HFF-Myc (cell line): ENCODE measurements at regions not wholly inside any gene's neighbourhood (a gene's known extent, or its start where the extent isn't known, plus 50 kb on each side); places are given as distances from the start of the nearest gene placed in this dataset.

Source experiments
- DNase-seq: peaks from one replicate; pipeline ENCODE4 v3.0.0-alpha.2; 2011; ENCODE audit warnings: low read depth; ENCODE audit errors: extremely low read depth
- H3K4me3 ChIP-seq: replicated peaks from 2 replicates; pipeline ENCODE4 v1.5.1; 2011; ENCODE audit warnings: low read depth, mild to moderate bottlenecking, control low read depth, low read length
- TF ChIP-seq, protein P1 (sequence below): IDR thresholded peaks from 2 replicates; pipeline ENCODE4 v1.5.1; 2012; ENCODE audit warnings: mild to moderate bottlenecking, low read depth, low read length, control low read depth; ENCODE audit errors: missing control alignments

DNA sequence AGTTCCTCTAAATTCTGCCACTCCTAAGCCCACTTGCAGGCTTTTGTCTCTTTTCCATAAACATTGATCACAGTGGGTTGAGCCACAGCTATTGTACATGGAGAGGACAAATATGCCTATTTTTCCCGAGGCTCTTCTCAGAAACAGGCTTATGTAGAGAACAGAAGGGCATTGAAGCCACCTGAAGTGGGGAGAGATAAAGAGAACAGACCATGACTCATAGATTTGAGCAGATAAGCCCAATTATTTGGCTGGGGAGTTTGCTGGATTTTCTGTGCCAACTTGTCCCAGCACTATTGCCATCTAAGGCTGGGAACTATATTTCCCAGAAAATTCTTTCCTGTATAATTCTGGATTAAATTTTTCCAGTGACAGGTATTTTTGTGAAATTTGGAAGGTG, 446.1 kb upstream of the RPS6KA3 start:
- no peak overlapping the region for H3K4me3 ChIP-seq
- no peak for DNase-seq
- TF ChIP-seq, protein P1, sequence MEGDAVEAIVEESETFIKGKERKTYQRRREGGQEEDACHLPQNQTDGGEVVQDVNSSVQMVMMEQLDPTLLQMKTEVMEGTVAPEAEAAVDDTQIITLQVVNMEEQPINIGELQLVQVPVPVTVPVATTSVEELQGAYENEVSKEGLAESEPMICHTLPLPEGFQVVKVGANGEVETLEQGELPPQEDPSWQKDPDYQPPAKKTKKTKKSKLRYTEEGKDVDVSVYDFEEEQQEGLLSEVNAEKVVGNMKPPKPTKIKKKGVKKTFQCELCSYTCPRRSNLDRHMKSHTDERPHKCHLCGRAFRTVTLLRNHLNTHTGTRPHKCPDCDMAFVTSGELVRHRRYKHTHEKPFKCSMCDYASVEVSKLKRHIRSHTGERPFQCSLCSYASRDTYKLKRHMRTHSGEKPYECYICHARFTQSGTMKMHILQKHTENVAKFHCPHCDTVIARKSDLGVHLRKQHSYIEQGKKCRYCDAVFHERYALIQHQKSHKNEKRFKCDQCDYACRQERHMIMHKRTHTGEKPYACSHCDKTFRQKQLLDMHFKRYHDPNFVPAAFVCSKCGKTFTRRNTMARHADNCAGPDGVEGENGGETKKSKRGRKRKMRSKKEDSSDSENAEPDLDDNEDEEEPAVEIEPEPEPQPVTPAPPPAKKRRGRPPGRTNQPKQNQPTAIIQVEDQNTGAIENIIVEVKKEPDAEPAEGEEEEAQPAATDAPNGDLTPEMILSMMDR = no peak

- TF ChIP-seq, protein P1 = no peak
- H3K4me3 ChIP-seq = no peak overlapping the region
Measured at GRCh38 chrX:20711366-20711765, 444.7 kb upstream of the RPS6KA3 start.

DNA sequence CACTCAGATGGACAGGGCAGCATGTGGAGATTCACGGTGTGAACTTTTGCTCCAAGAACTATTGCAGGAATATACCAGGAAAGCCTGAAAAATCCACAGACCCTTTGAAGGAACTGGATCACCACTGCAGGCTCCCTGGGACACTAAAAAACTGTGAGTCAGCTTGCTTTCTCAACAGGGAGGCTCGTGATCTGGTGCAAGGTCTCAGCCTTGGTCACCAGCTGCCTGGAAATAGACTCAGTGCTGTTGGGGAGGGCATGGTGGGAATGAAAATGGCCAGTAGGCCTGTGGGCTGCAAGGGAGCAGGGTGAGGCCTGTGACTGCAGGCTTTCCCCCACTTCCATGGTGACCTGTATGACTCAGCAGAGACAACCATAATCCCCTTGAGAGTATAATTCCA, 426.4 kb upstream of the RPS6KA3 start:
- TF ChIP-seq, protein P1 = no peak
- DNase-seq = no peak
- no peak overlapping the region for H3K4me3 ChIP-seq

More at GRCh38 chrX:20711366-20711765, 444.7 kb upstream of the RPS6KA3 start:
- DNase-seq = no peak

DNA sequence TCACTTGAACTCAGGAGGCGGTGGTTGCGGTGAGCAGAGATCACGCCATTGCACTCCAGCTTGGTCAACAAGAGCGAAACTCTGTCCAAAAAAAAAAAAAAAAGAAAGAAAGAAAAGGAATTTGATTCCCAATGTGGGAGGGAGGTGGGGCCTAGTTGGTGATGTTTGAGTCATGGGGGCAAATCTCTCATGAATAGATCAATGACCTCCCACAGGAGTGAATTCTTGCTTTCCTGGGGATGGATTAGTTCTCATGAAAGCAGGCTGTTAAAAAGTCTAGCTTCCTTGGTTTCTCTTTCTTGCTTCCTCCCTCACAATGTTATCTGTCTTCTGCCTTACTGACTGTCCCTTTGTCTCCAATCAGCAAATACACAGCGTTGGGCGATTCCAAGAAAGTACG, 419.5 kb upstream of the RPS6KA3 start:
- H3K4me3 ChIP-seq = no peak overlapping the region
- no peak for DNase-seq
- TF ChIP-seq, protein P1 = no peak

DNA sequence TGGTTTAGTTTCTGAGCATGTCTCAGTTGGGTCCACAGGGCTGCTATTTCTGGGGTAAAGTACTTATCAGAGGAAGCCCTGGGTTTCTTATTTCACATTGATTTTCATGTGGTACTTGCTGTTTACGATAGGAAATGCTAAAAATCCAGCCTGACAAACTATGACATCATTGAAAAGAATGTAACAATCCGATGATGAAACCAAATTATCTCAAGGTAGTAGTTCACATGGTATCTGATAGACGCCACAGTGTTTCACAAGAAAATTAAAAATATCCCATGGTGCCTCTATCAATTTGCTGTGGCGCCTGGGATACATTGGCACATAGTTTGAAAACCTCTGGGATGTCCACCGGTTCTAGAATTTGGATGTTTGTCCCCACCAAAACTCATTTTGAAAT, 418.9 kb upstream of the RPS6KA3 start:
- DNase-seq = no peak
- H3K4me3 ChIP-seq = no peak overlapping the region
- TF ChIP-seq, protein P1 = no peak

DNA sequence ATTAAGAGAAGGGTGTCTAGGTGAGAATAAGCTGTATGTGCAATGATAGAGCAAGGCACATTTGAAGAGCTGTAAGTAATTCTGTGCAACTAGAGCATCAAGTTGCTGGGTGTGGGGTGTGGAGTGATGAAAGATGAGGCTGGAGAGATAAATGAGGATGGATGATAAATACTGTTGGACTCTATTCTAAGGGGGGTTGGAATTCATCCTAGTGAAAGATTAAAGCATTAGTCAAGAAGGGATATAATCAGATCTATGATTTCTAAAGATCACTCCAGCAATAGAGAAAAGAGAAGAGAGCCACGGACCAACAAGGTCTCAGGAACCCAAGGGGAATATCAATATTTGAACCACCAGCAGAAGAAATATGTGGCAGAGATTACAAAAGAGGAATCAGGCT, 415.0 kb upstream of the RPS6KA3 start:
- no peak overlapping the region for H3K4me3 ChIP-seq

GRCh38 chrX:20680998-20681397, 414.3 kb upstream of the RPS6KA3 start:
- DNase-seq = no peak
- no peak overlapping the region for H3K4me3 ChIP-seq
- TF ChIP-seq, protein P1 = no peak

More for the DNA sequence above, 415.0 kb upstream of the RPS6KA3 start:
- TF ChIP-seq, protein P1 = no peak
- DNase-seq = no peak
